GDM1 (cell line): ENCODE measurements at regions not wholly inside any gene's neighbourhood (a gene's known extent, or its start where the extent isn't known, plus 50 kb on each side); places are given as distances from the start of the nearest gene placed in this dataset.
"Not testable (repeated sequence)": the region's sequence is repeated elsewhere in the genome, so short reads cannot be mapped to it uniquely, and the experiment has no call there.

Experiments
- DNase-seq: peaks from one replicate; lab custom pipeline; 2025; lab: John Stamatoyannopoulos, UW

- no peak for DNase-seq
Measured at GRCh38 chr11:82536706-82537105, 197.0 kb downstream of the FAM181B start.

GRCh38 chr11:82533628-82534327, 199.9 kb downstream of the FAM181B start:
- DNase-seq: no peak

GRCh38 chr11:82529936-82530335, 203.7 kb downstream of the FAM181B start:
- DNase-seq: no peak

- DNase-seq: no peak
Measured at GRCh38 chr11:82527081-82527584, 206.5 kb downstream of the FAM181B start.

- no peak for DNase-seq
Measured at GRCh38 chr11:82523141-82523540, 210.5 kb downstream of the FAM181B start.

GRCh38 chr11:82521427-82521826, 212.2 kb downstream of the FAM181B start:
- no peak for DNase-seq

- DNase-seq: no peak
Measured at GRCh38 chr11:82507288-82507687, 226.4 kb downstream of the FAM181B start.

- no peak for DNase-seq
Measured at GRCh38 chr11:82505379-82505778, 228.3 kb downstream of the FAM181B start.

- DNase-seq: not testable (repeated sequence)
Measured at GRCh38 chr11:82501174-82501573, 232.5 kb downstream of the FAM181B start.

- DNase-seq: no peak
Measured at GRCh38 chr11:82494988-82495432, 238.7 kb downstream of the FAM181B start.

GRCh38 chr11:82474876-82475275, 258.8 kb downstream of the FAM181B start:
- DNase-seq: no peak

- DNase-seq: no peak
Measured at GRCh38 chr11:82465481-82465880, 268.2 kb downstream of the FAM181B start.

GRCh38 chr11:82462608-82463242, 270.9 kb downstream of the FAM181B start:
- no peak for DNase-seq

- no peak for DNase-seq
Measured at GRCh38 chr11:82458761-82459160, 274.9 kb downstream of the FAM181B start.

- no peak for DNase-seq
Measured at GRCh38 chr11:82458147-82458546, 275.5 kb downstream of the FAM181B start.

GRCh38 chr11:82450996-82451395, 282.7 kb downstream of the FAM181B start:
- DNase-seq: no peak

- no peak for DNase-seq
Measured at GRCh38 chr11:82406611-82407010, 327.1 kb downstream of the FAM181B start.

GRCh38 chr11:82405421-82405820, 328.2 kb downstream of the FAM181B start:
- no peak for DNase-seq

GRCh38 chr11:82404981-82405380, 328.7 kb downstream of the FAM181B start:
- DNase-seq: no peak

- no peak for DNase-seq
Measured at GRCh38 chr11:82403640-82404305, 329.9 kb downstream of the FAM181B start.

- no peak for DNase-seq
Measured at GRCh38 chr11:82398300-82398815, 335.3 kb downstream of the FAM181B start.

GRCh38 chr11:82396639-82397038, 337.0 kb downstream of the FAM181B start:
- not testable (repeated sequence) for DNase-seq

GRCh38 chr11:82384308-82384707, 349.4 kb downstream of the FAM181B start:
- no peak for DNase-seq
